Activated naive CD4-positive, alpha-beta T cell treated with anti-CD3 and anti-CD28 coated beads, Interleukin-2, amount 50 U/mL, for 16 hours (primary cell): ENCODE measurements at regions not wholly inside any gene's neighbourhood (a gene's known extent, or its start where the extent isn't known, plus 50 kb on each side); places are given as distances from the start of the nearest gene placed in this dataset.
"Not testable (repeated sequence)": the region's sequence is repeated elsewhere in the genome, so short reads cannot be mapped to it uniquely, and the experiment has no call there.

ENCODE experiments used
- DNase-seq: peaks from one replicate; pipeline ENCODE4 v3.0.0-alpha.2; 2020

GRCh38 chr5:14054111-14054854, 88.9 kb upstream of the TRIO start:
- DNase-seq, result no peak

GRCh38 chr5:14050821-14051220, 92.3 kb upstream of the TRIO start:
- no peak for DNase-seq

GRCh38 chr5:14048434-14048833, 94.7 kb upstream of the TRIO start:
- no peak for DNase-seq

- no peak for DNase-seq
These were observed 97.2 kb upstream of the DNAH5 start for GRCh38 chr5:14041528-14042192.

GRCh38 chr5:14040542-14040941, 96.1 kb upstream of the DNAH5 start:
- DNase-seq, result no peak

- DNase-seq, result no peak
These were observed 95.1 kb upstream of the DNAH5 start for GRCh38 chr5:14039576-14039975.

- no peak for DNase-seq
These were observed 94.6 kb upstream of the DNAH5 start for GRCh38 chr5:14039063-14039462.

GRCh38 chr5:14038341-14038959, 94.0 kb upstream of the DNAH5 start:
- DNase-seq, result no peak

- DNase-seq, result no peak
These were observed 92.5 kb upstream of the DNAH5 start for GRCh38 chr5:14036947-14037346.

- no peak for DNase-seq
These were observed 92.0 kb upstream of the DNAH5 start for GRCh38 chr5:14036514-14036913.

- no peak for DNase-seq
These were observed 91.5 kb upstream of the DNAH5 start for GRCh38 chr5:14035859-14036503.

- DNase-seq, result no peak
These were observed 90.5 kb upstream of the DNAH5 start for GRCh38 chr5:14034963-14035362.

- no peak for DNase-seq
These were observed 88.4 kb upstream of the DNAH5 start for GRCh38 chr5:14032918-14033317.

- DNase-seq, result no peak
These were observed 84.6 kb upstream of the DNAH5 start for GRCh38 chr5:14028938-14029584.

GRCh38 chr5:14028188-14028587, 83.7 kb upstream of the DNAH5 start:
- DNase-seq, result no peak

- DNase-seq, result no peak
These were observed 81.2 kb upstream of the DNAH5 start for GRCh38 chr5:14025569-14026286.

GRCh38 chr5:14022971-14023370, 78.5 kb upstream of the DNAH5 start:
- DNase-seq, result no peak

GRCh38 chr5:14020944-14021343, 76.5 kb upstream of the DNAH5 start:
- DNase-seq, result not testable (repeated sequence)

- DNase-seq, result no peak
These were observed 75.3 kb upstream of the DNAH5 start for GRCh38 chr5:14019768-14020290.

GRCh38 chr5:14017904-14018303, 73.4 kb upstream of the DNAH5 start:
- DNase-seq, result no peak

- no peak for DNase-seq
These were observed 72.1 kb upstream of the DNAH5 start for GRCh38 chr5:14016549-14016948.
